KMS-11 (cell line): ENCODE measurements at regions not wholly inside any gene's neighbourhood (a gene's known extent, or its start where the extent isn't known, plus 50 kb on each side); places are given as distances from the start of the nearest gene placed in this dataset.

ENCODE experiments used
- H2AFZ ChIP-seq: fragments of 200-600 bp; sonication (generic); 2 replicates; pipeline ENCODE4 v1.6.1; 2016; ENCODE audit warnings: antibody characterized with exemption, mixed run types, low read depth
- H3K27ac ChIP-seq: fragments of 200-600 bp; sonication (generic); 2 replicates; pipeline ENCODE4 v1.6.1; 2016; ENCODE audit warnings: mild to moderate bottlenecking, mixed run types
- H3K27me3 ChIP-seq: fragments of 200-600 bp; sonication (generic); 2 replicates; pipeline ENCODE4 v1.6.1; 2017; ENCODE audit warnings: mild to moderate bottlenecking, low read depth, mixed run types, moderate library complexity; ENCODE audit not compliant: insufficient read depth
- H3K36me3 ChIP-seq: fragments of 200-600 bp; sonication (generic); 2 replicates; pipeline ENCODE4 v1.6.1; 2017; ENCODE audit warnings: mild to moderate bottlenecking, mixed run types; ENCODE audit not compliant: insufficient read depth
- H3K4me1 ChIP-seq: fragments of 200-600 bp; sonication (generic); 2 replicates; pipeline ENCODE4 v1.6.1; 2016; ENCODE audit warnings: mild to moderate bottlenecking, low read depth, mixed run types; ENCODE audit not compliant: poor library complexity, severe bottlenecking
- H3K4me2 ChIP-seq: fragments of 200-600 bp; sonication (generic); 2 replicates; pipeline ENCODE4 v1.7.0; 2016; ENCODE audit warnings: mild to moderate bottlenecking, mixed run types
- H3K4me3 ChIP-seq: fragments of 200-600 bp; sonication (generic); IDR thresholded peaks from 2 replicates; pipeline ENCODE4 v1.6.1; 2017; ENCODE audit warnings: low read depth, low read length, mixed read lengths; ENCODE audit not compliant: insufficient read depth
- H3K79me2 ChIP-seq: fragments of 200-600 bp; sonication (generic); 2 replicates; pipeline ENCODE4 v1.6.1; 2016; ENCODE audit warnings: low read depth, mixed run types; ENCODE audit not compliant: insufficient read depth
- H3K9ac ChIP-seq: fragments of 200-600 bp; sonication (generic); 2 replicates; pipeline ENCODE4 v1.6.1; 2016; ENCODE audit warnings: mild to moderate bottlenecking, mixed run types
- H4K20me1 ChIP-seq: fragments of 200-600 bp; sonication (generic); 2 replicates; pipeline ENCODE4 v1.6.1; 2016; ENCODE audit warnings: mild to moderate bottlenecking, mixed run types; ENCODE audit not compliant: insufficient read depth
- CTCF ChIP-seq: fragments of 200-600 bp; sonication (generic); conservative IDR thresholded peaks from 2 replicates; pipeline ENCODE4 v1.6.1; 2017; ENCODE audit warnings: low read depth, mild to moderate bottlenecking, antibody characterized with exemption, low read length, moderate library complexity, mixed read lengths

- H3K27ac ChIP-seq, result no peak overlapping the region
- no peaks in the 10 kb centered on the region for H4K20me1 ChIP-seq
- no peaks in the 10 kb centered on the region for H3K79me2 ChIP-seq
- H3K36me3 ChIP-seq, result no peaks in the 10 kb centered on the region
- H3K9ac ChIP-seq, result no peak overlapping the region
- H3K4me2 ChIP-seq, result no peak overlapping the region
- H3K4me3 ChIP-seq, result no peak overlapping the region
- H3K4me1 ChIP-seq, result no peaks in the 10 kb centered on the region
- H2AFZ ChIP-seq, result no peak overlapping the region
- no peak for TF ChIP-seq CTCF
- peaks cover 18% of the 10 kb centered on the region for H3K27me3 ChIP-seq
These were observed 80.8 kb downstream of the CAMK2N1 start for GRCh38 chr1:20405051-20405754.
